ENCODE measurements at regions not wholly inside any gene's neighbourhood (a gene's known extent, or its start where the extent isn't known, plus 50 kb on each side); places are given as distances from the start of the nearest gene placed in this dataset.
"Not testable (repeated sequence)": the region's sequence is repeated elsewhere in the genome, so short reads cannot be mapped to it uniquely, and the experiment has no call there.

- not testable (repeated sequence) for DNase-seq
Measured at GRCh38 chr6:20346948-20347347, 54.7 kb upstream of the E2F3 start.

- no peak for DNase-seq
Measured at GRCh38 chr6:20348041-20348440, 53.6 kb upstream of the E2F3 start.

GRCh38 chr6:20349225-20349624 is 52.5 kb upstream of the E2F3 start:
- no peak for DNase-seq

GRCh38 chr6:20350215-20350614 is 51.5 kb upstream of the E2F3 start:
- no peak for DNase-seq

GRCh38 chr6:20351534-20351933 is 50.1 kb upstream of the E2F3 start:
- no peak for DNase-seq
